ENCODE measurements at regions not wholly inside any gene's neighbourhood (a gene's known extent, or its start where the extent isn't known, plus 50 kb on each side); places are given as distances from the start of the nearest gene placed in this dataset.

GRCh38 chr11:130703489-130704190, 212.6 kb downstream of the SNX19 start:
- H3K27me3 ChIP-seq (ENCODE audit: control insufficient read depth, extremely low read depth, insufficient read depth, low read length): no peaks in the 10 kb centered on the region
- no peak for TF ChIP-seq EZH2 (IDR thresholded peaks at IDR 0.05; ENCODE audit: low read length)
- no peak for TF ChIP-seq CTCF (optimal IDR thresholded peaks at IDR 0.05 in 1 of 3, IDR thresholded peaks at IDR 0.05 in 1 of 3, conservative IDR thresholded peaks at IDR 0.05 in 1 of 3; ENCODE audit: extremely low read depth in 1 of 3, insufficient read depth in 2 of 3, low read length in 3 of 3)
- no peaks in the 10 kb centered on the region for H3K79me2 ChIP-seq (ENCODE audit: control insufficient read depth, insufficient read depth, low read length)
- H3K4me3 ChIP-seq (ENCODE audit: control insufficient read depth in 2 of 3, extremely low read depth in 1 of 3, insufficient read depth in 2 of 3, low read depth in 1 of 3, low read length in 3 of 3): no peak overlapping the region
- FAIRE-seq (no peak), DNase-seq (ENCODE audit: low read depth, low spot score) (no peak)
- H4K20me1 ChIP-seq (ENCODE audit: control insufficient read depth, extremely low read depth, insufficient read depth, low read length): no peaks in the 10 kb centered on the region
- dilution Hi-C loops (cut with MboI; ENCODE audit: extremely low pct_ligation_motif_present, low sequenced_read_pairs): no loop called here
- no peak overlapping the region for H3K9ac ChIP-seq (ENCODE audit: control insufficient read depth, extremely low read depth, insufficient read depth, low read length)
- no peaks in the 10 kb centered on the region for H3K9me1 ChIP-seq (ENCODE audit: control insufficient read depth, extremely low read depth, insufficient read depth, low read length)
- H3K27ac ChIP-seq (ENCODE audit: control insufficient read depth, insufficient read depth, low read length): no peak overlapping the region
- H2AFZ ChIP-seq (ENCODE audit: control insufficient read depth, low read length): no peak overlapping the region
- H3K36me3 ChIP-seq (ENCODE audit: control insufficient read depth in 2 of 2, extremely low read depth in 1 of 2, insufficient read depth in 2 of 2, low read length in 2 of 2): no peaks in the 10 kb centered on the region
- H3K4me2 ChIP-seq (ENCODE audit: control insufficient read depth, extremely low read depth, insufficient read depth, low read depth, low read length): no peak overlapping the region
- H3K9me3 ChIP-seq (ENCODE audit: control insufficient read depth, low read depth, low read length): no peaks in the 10 kb centered on the region
- H3K4me1 ChIP-seq (ENCODE audit: control insufficient read depth, extremely low read depth, insufficient read depth, low read length): no peaks in the 10 kb centered on the region

- no peak for DNase-seq (ENCODE audit: low read depth, low spot score)
- no peaks in the 10 kb centered on the region for H3K79me2 ChIP-seq (ENCODE audit: control insufficient read depth, insufficient read depth, low read length)
- no peak for FAIRE-seq
- dilution Hi-C loops (cut with MboI; ENCODE audit: extremely low pct_ligation_motif_present, low sequenced_read_pairs): no loop called here
- H3K4me3 ChIP-seq (ENCODE audit: control insufficient read depth in 2 of 3, extremely low read depth in 1 of 3, insufficient read depth in 2 of 3, low read depth in 1 of 3, low read length in 3 of 3): no peak overlapping the region
- H3K36me3 ChIP-seq (ENCODE audit: control insufficient read depth in 2 of 2, extremely low read depth in 1 of 2, insufficient read depth in 2 of 2, low read length in 2 of 2): no peaks in the 10 kb centered on the region
- no peak overlapping the region for H3K27ac ChIP-seq (ENCODE audit: control insufficient read depth, insufficient read depth, low read length)
- no peaks in the 10 kb centered on the region for H3K4me1 ChIP-seq (ENCODE audit: control insufficient read depth, extremely low read depth, insufficient read depth, low read length)
- H3K9me3 ChIP-seq (ENCODE audit: control insufficient read depth, low read depth, low read length): no peaks in the 10 kb centered on the region
- no peak overlapping the region for H2AFZ ChIP-seq (ENCODE audit: control insufficient read depth, low read length)
- H3K9me1 ChIP-seq (ENCODE audit: control insufficient read depth, extremely low read depth, insufficient read depth, low read length): no peaks in the 10 kb centered on the region
- no peaks in the 10 kb centered on the region for H3K27me3 ChIP-seq (ENCODE audit: control insufficient read depth, extremely low read depth, insufficient read depth, low read length)
- no peaks in the 10 kb centered on the region for H4K20me1 ChIP-seq (ENCODE audit: control insufficient read depth, extremely low read depth, insufficient read depth, low read length)
- no peak for TF ChIP-seq CTCF (optimal IDR thresholded peaks at IDR 0.05 in 1 of 3, IDR thresholded peaks at IDR 0.05 in 1 of 3, conservative IDR thresholded peaks at IDR 0.05 in 1 of 3; ENCODE audit: extremely low read depth in 1 of 3, insufficient read depth in 2 of 3, low read length in 3 of 3)
- no peak overlapping the region for H3K9ac ChIP-seq (ENCODE audit: control insufficient read depth, extremely low read depth, insufficient read depth, low read length)
- H3K4me2 ChIP-seq (ENCODE audit: control insufficient read depth, extremely low read depth, insufficient read depth, low read depth, low read length): no peak overlapping the region
Observed at GRCh38 chr11:130705670-130706421, 210.4 kb downstream of the SNX19 start.
